ENCODE measurements at regions not wholly inside any gene's neighbourhood (a gene's known extent, or its start where the extent isn't known, plus 50 kb on each side); places are given as distances from the start of the nearest gene placed in this dataset.

DNA sequence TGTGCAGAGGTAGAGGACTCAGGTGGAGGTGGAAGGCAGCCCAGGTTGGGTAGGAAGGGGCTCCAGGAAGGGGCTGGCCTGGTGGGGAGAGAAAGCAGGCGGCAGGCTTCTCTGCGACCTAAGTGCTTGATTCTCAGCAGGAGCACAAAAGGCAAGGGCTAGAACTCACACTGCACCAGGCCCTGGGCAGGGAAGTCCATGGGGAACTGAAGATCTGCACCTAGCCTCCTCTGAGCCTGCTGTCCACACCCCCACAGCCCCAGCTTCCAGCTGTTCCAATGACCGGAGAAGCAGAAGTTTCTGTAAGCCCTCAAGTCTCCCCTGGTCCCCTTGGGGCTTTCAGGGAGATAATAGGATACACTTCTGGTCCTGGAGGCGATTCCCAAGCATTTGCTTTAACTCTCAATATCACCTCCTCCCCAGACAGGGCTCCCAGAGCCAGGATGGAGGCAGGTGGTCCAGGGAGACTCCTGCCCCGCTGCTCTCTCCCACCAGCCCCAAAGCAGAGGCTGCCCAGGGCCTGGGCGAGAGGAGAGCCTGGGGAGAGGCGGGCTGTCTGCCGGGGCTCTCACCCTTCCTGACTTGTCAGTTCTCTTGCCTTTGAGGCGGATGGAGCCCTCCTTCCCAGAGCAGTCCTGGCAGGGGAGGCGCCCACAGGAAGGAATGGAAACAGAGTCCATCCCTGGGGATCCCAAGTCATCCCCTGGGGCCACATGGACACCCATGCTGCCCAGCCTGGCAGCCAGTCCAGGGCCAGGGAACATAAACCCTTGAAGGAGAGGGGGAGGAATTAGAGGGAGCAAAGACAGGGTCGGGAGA is 126.0 kb downstream of the RBFOX3 start (continued):
- TF ChIP-seq GPN1 (CRISPR knock-in tag; IDR thresholded peaks at IDR 0.05; ENCODE audit: borderline replicate concordance) (no peak), HDAC6 (IDR thresholded peaks at IDR 0.05; ENCODE audit: low read depth, low read length) (no peak), THAP11 (CRISPR knock-in tag; IDR thresholded peaks at IDR 0.05) (no peak), KDM4B (CRISPR knock-in tag; IDR thresholded peaks at IDR 0.05) (no peak), ATRX (CRISPR knock-in tag; IDR thresholded peaks at IDR 0.05; ENCODE audit: borderline replicate concordance) (no peak), ZNF383 (CRISPR knock-in tag; IDR thresholded peaks at IDR 0.05; ENCODE audit: borderline replicate concordance) (no peak), ZNF713 (CRISPR knock-in tag; IDR thresholded peaks at IDR 0.05) (no peak), RELA (CRISPR knock-in tag; IDR thresholded peaks at IDR 0.05) (no peak)
- TF ChIP-seq, protein P1, sequence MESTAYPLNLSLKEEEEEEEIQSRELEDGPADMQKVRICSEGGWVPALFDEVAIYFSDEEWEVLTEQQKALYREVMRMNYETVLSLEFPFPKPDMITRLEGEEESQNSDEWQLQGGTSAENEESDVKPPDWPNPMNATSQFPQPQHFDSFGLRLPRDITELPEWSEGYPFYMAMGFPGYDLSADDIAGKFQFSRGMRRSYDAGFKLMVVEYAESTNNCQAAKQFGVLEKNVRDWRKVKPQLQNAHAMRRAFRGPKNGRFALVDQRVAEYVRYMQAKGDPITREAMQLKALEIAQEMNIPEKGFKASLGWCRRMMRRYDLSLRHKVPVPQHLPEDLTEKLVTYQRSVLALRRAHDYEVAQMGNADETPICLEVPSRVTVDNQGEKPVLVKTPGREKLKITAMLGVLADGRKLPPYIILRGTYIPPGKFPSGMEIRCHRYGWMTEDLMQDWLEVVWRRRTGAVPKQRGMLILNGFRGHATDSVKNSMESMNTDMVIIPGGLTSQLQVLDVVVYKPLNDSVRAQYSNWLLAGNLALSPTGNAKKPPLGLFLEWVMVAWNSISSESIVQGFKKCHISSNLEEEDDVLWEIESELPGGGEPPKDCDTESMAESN (CRISPR knock-in tag; conservative IDR thresholded peaks at IDR 0.05) = no peak
- TF ChIP-seq, protein P2, sequence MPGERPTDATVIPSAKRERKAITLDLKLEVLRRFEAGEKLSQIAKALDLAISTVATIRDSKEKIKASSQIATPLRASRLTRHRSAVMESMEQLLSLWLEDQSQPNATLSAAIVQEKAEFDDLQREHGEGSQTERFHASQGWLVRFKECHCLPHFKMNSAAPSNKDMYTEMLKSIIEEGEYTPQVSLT (CRISPR knock-in tag; IDR thresholded peaks at IDR 0.05; ENCODE audit: borderline replicate concordance, low read depth) = no peak

- FAIRE-seq (no peak), DNase-seq (ENCODE audit: low spot score) (no peak), ATAC-seq (no peak)
- Histone ChIP-seq H3K79me2 (ENCODE audit: insufficient read depth, low read length) (no peaks in the 10 kb centered on the region), H2AFZ (ENCODE audit: low read length) (no peak overlapping the region), H3K4me1 (ENCODE audit: insufficient read depth, low read length) (peaks cover 8% of the 10 kb centered on the region), H3K27ac (ENCODE audit: extremely low read length, insufficient read depth, low read length) (no peak overlapping the region), H3K4me2 (ENCODE audit: low read depth, low read length) (no peak overlapping the region), H3K36me3 (replicated peaks in 1 of 2; ENCODE audit: control insufficient read depth in 1 of 2, insufficient read depth in 2 of 2, low read length in 2 of 2) (no peaks in the 10 kb centered on the region), H4K20me1 (ENCODE audit: insufficient read depth, low read length) (peaks cover 3% of the 10 kb centered on the region; the same call in 1 of the 2 replicates), H3K9ac (ENCODE audit: insufficient read depth, low read depth, low read length) (no peak overlapping the region), H3K9me3 (ENCODE audit: low read length) (no peaks in the 10 kb centered on the region), H3K27me3 (ENCODE audit: control insufficient read depth in 1 of 2, insufficient read depth in 2 of 2, low read length in 2 of 2) (peaks cover 18 to 88% of the 10 kb centered on the region in 2 experiments), H3K4me3 (replicated peaks in 1 of 3; ENCODE audit: insufficient read depth in 1 of 3, low read depth in 2 of 3, low read length in 3 of 3) (no peak overlapping the region)
- in situ Hi-C loops (cut with HindIII; ENCODE audit: extremely low pct_ligation_motif_present, low pct_unique_long_range_greater_than_20kb) (no loop called here), intact Hi-C loops (cut with micrococcal nuclease; ENCODE audit: unreplicated experiment) (no loop called here)
- POLR2A ChIA-PET = no interaction called here
- no TSS peak for BruUV-seq (replicated peaks)
- 2% methylated on average over 5 of the region's 5 CpGs for WGBS (ENCODE audit: low lambda C conversion rate)
- TF ChIP-seq KDM4B (CRISPR knock-in tag; IDR thresholded peaks at IDR 0.05) (no peak), ZNF143 (CRISPR knock-in tag; IDR thresholded peaks at IDR 0.05) (no peak)
- TF ChIP-seq, protein P3, sequence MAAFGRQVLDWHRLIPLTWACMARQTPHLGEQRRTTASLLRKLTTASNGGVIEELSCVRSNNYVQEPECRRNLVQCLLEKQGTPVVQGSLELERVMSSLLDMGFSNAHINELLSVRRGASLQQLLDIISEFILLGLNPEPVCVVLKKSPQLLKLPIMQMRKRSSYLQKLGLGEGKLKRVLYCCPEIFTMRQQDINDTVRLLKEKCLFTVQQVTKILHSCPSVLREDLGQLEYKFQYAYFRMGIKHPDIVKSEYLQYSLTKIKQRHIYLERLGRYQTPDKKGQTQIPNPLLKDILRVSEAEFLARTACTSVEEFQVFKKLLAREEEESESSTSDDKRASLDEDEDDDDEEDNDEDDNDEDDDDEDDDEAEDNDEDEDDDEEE (CRISPR knock-in tag; IDR thresholded peaks at IDR 0.05) = no peak
- CTCF ChIA-PET (ENCODE audit: low intra/inter-chr PET ratio, low total read pairs) = no interaction called here
Observed at GRCh38 chr17:79483842-79484241, 127.0 kb downstream of the RBFOX3 start.

Data from HepG2 (cell line).